SK-N-MC (cell line): ENCODE measurements at regions not wholly inside any gene's neighbourhood (a gene's known extent, or its start where the extent isn't known, plus 50 kb on each side); places are given as distances from the start of the nearest gene placed in this dataset.
A peak's percentile ranks its signal among the peaks of the same experiment; 100 is the strongest.

ENCODE experiments used
- DNase-seq: peaks from one replicate; pipeline ENCODE4 v3.0.0-alpha.2; 2011; ENCODE audit warnings: low read depth, low spot score
- H3K27ac ChIP-seq: fragments of 200-600 bp; sonication (generic); 2 replicates; pipeline ENCODE4 v1.5.1; 2016; ENCODE audit warnings: mixed run types
- H3K36me3 ChIP-seq: fragments of 200-600 bp; sonication (generic); 2 replicates; pipeline ENCODE4 v1.6.1; 2017; ENCODE audit warnings: antibody characterized with exemption, low read length, mixed read lengths; ENCODE audit not compliant: insufficient read depth
- H3K4me3 ChIP-seq: fragments of 200-600 bp; sonication (generic); 2 replicates; pipeline ENCODE4 v1.5.1; 2016
- H3K9ac ChIP-seq: fragments of 200-600 bp; sonication (generic); 2 replicates; pipeline ENCODE4 v1.8.0; 2017; ENCODE audit warnings: mixed run types, mixed read lengths; ENCODE audit not compliant: insufficient read length
- H3K9me3 ChIP-seq: fragments of 200-600 bp; sonication (generic); 2 replicates; pipeline ENCODE4 v1.6.1; 2017; ENCODE audit warnings: low read depth, mild to moderate bottlenecking, antibody characterized with exemption, low read length, moderate library complexity, mixed read lengths
- EZH2 ChIP-seq: fragments of 200-600 bp; sonication (generic); IDR thresholded peaks from one replicate; pipeline ENCODE4 v1.6.1; 2017; ENCODE audit warnings: antibody characterized with exemption
- FOXP2 ChIP-seq: optimal IDR thresholded peaks from 2 replicates; pipeline ENCODE3; 2011; ENCODE audit warnings: mild to moderate bottlenecking, moderate library complexity; ENCODE audit not compliant: insufficient read depth; ENCODE audit errors: extremely low read length, control extremely low read depth
- POLR2AphosphoS5 ChIP-seq: IDR thresholded peaks from 2 replicates; pipeline ENCODE4 v1.6.1; 2012; ENCODE audit warnings: mild to moderate bottlenecking, low read depth, low read length, borderline replicate concordance

DNA sequence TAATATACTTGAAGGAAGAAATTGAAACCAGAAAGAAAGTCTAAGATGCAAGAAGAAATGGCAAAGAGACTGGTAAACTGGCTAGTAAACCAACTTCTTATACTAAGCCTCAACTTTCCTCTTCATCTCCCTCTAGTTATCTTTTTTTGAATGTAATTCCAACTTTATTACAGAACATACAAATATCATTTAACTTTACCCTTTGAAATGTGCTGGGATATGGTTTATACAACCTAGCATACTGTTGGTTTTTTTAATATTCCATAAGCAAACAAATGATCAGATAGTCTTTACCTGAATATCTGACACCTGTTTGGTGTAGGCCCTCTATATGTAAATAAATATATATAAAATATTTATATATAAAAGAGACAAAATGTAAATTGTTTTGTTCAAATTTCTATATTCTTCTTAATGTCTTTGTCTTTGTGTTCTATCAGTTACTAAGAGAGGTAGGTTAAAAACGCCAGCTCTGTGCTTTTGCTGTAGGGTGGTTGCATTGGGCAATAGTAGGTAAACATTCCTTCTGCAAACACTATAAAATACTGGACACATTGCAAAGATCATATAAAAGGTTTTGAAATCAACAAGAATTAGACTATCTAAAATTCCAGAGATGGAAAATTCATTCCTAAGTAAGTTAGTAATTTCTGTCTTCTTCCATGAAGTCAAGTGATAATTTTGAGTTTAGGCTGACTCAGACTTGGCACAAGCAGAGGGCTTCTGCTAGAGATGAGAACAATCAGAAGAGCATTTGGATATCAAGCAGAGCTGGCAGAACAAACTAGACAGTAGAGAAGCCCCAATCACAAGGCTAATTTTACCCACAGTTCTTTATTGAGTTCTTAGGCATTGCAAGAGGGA is 383.3 kb downstream of the RFC3 start:
- no peak for TF ChIP-seq POLR2AphosphoS5
- TF ChIP-seq EZH2, result no peak
- no peak for TF ChIP-seq FOXP2
- Histone ChIP-seq H3K9me3 (no peaks in the 10 kb centered on the region; the same call in 1 of the 2 replicates), H3K4me3 (no peak overlapping the region), H3K27ac (no peak overlapping the region), H3K9ac (no peak overlapping the region), H3K36me3 (no peaks in the 10 kb centered on the region)
- no peak for DNase-seq

GRCh38 chr13:34207334-34207733 is 389.4 kb downstream of the RFC3 start:
- no peak overlapping the region for H3K9ac ChIP-seq
- H3K4me3 ChIP-seq, result no peak overlapping the region
- no peak for DNase-seq
- no peak for TF ChIP-seq EZH2
- no peak for TF ChIP-seq FOXP2
- H3K27ac ChIP-seq, result no peak overlapping the region
- no peaks in the 10 kb centered on the region for H3K9me3 ChIP-seq
- H3K36me3 ChIP-seq, result no peaks in the 10 kb centered on the region

- H3K9ac ChIP-seq, result no peak overlapping the region
- H3K4me3 ChIP-seq, result peak overlapping the region; percentile 35; the same call in 1 of the 2 replicates
- no peak for DNase-seq
- H3K27ac ChIP-seq, result peak overlapping the region; percentile 72
- no peaks in the 10 kb centered on the region for H3K36me3 ChIP-seq
- no peaks in the 10 kb centered on the region for H3K9me3 ChIP-seq
- no peak for TF ChIP-seq FOXP2
- no peak for TF ChIP-seq POLR2AphosphoS5
- TF ChIP-seq EZH2, result no peak
These were observed 389.9 kb downstream of the RFC3 start for GRCh38 chr13:34207872-34208271.

DNA sequence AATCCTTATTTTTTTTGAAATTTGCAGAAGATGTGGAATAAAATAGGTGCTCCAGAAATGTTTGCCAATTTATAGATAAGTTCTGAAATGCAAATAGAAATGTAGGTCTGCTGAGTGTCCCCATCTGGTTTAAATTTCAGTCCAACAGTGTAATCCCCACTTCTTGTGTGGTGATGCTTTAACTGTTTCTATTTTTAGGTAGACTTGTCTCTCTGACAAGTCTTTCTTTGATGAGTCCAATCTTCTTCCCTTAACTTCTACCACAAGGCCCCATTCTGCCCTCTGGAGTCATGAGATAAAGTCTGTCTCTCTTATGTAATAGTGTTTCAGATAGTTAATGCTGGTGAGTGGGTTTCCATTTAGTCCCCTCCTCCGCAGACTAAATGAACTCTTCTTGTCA is 390.4 kb downstream of the RFC3 start:
- peak overlapping the region; percentile 72 for H3K27ac ChIP-seq
- H3K36me3 ChIP-seq, result no peaks in the 10 kb centered on the region
- H3K9ac ChIP-seq, result no peak overlapping the region
- no peak for TF ChIP-seq POLR2AphosphoS5
- TF ChIP-seq EZH2, result no peak
- no peak for TF ChIP-seq FOXP2
- no peaks in the 10 kb centered on the region for H3K9me3 ChIP-seq
- DNase-seq, result no peak
- H3K4me3 ChIP-seq, result peak overlapping the region; percentile 35; the same call in 1 of the 2 replicates

- no peak overlapping the region for H3K27ac ChIP-seq
- no peak for DNase-seq
- no peak for TF ChIP-seq FOXP2
- no peak for TF ChIP-seq POLR2AphosphoS5
- TF ChIP-seq EZH2, result no peak
- H3K4me3 ChIP-seq, result no peak overlapping the region
- H3K9me3 ChIP-seq, result no peaks in the 10 kb centered on the region
- no peaks in the 10 kb centered on the region for H3K36me3 ChIP-seq
- no peak overlapping the region for H3K9ac ChIP-seq
These were observed 392.4 kb downstream of the RFC3 start for GRCh38 chr13:34210341-34210740.

DNA sequence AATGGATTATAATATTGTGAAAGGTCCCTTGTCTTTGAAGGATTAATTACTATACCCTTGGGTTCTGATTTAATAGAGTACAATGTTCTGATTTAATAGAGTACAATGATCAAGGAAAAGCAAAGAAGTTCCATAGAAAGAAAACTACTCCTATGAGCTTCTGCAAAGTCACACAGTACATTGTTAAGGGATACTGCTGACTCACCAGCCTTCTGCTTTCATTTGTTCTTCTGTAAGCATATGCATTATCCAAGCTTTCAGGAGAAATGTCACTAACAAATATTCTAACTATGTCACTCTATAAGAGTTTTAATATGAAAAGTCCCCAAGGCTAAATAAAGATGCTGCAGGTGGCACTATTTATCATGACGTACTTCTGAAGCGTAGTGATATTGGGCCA is 396.7 kb downstream of the RFC3 start:
- DNase-seq, result no peak
- Histone ChIP-seq H3K27ac (no peak overlapping the region), H3K9me3 (no peaks in the 10 kb centered on the region), H3K9ac (no peak overlapping the region), H3K4me3 (no peak overlapping the region), H3K36me3 (no peaks in the 10 kb centered on the region)
- TF ChIP-seq FOXP2 (no peak), EZH2 (no peak), POLR2AphosphoS5 (no peak)

GRCh38 chr13:34216256-34216655 is 398.3 kb downstream of the RFC3 start:
- H3K27ac ChIP-seq, result no peak overlapping the region
- TF ChIP-seq POLR2AphosphoS5 (no peak), FOXP2 (no peak), EZH2 (no peak)
- DNase-seq, result no peak

GRCh38 chr13:34217343-34218025 is 399.5 kb downstream of the RFC3 start:
- Histone ChIP-seq H3K4me3 (no peak overlapping the region), H3K36me3 (no peaks in the 10 kb centered on the region), H3K9ac (no peak overlapping the region), H3K27ac (no peak overlapping the region), H3K9me3 (no peaks in the 10 kb centered on the region)
- no peak for DNase-seq
- no peak for TF ChIP-seq POLR2AphosphoS5
- no peak for TF ChIP-seq FOXP2
- TF ChIP-seq EZH2, result no peak

More at GRCh38 chr13:34216256-34216655, 398.3 kb downstream of the RFC3 start:
- H3K9me3 ChIP-seq, result no peaks in the 10 kb centered on the region
- no peaks in the 10 kb centered on the region for H3K36me3 ChIP-seq
- H3K9ac ChIP-seq, result no peak overlapping the region
- H3K4me3 ChIP-seq, result no peak overlapping the region
